AG04449 (cell line): ENCODE measurements at regions not wholly inside any gene's neighbourhood (a gene's known extent, or its start where the extent isn't known, plus 50 kb on each side); places are given as distances from the start of the nearest gene placed in this dataset.
"Not testable (repeated sequence)": the region's sequence is repeated elsewhere in the genome, so short reads cannot be mapped to it uniquely, and the experiment has no call there.

Experiments
- CTCF ChIA-PET: fragments of 350-600 bp; formaldehyde crosslinking; extraction: SDS; loops from one replicate; lab custom pipeline; 2021; ENCODE audit warnings: antibody characterized with exemption; lab: Yijun Ruan, JAX
- POLR2A ChIA-PET: fragments of 400-600, 350-600 bp; formaldehyde crosslinking; extraction: SDS; loops from one replicate; lab custom pipeline; 2020; ENCODE audit warnings: antibody characterized with exemption, inconsistent platforms; lab: Yijun Ruan, JAX
- DNase-seq: peaks from one replicate; pipeline ENCODE4 v3.0.0-alpha.2; 2010; ENCODE audit warnings: low read depth, low spot score
- H3K4me3 ChIP-seq: 2 replicates; pipeline ENCODE4 v1.5.1; 2011; ENCODE audit warnings: low read depth, mild to moderate bottlenecking, control low read depth, low read length
- TF ChIP-seq, protein P1 (sequence below): IDR thresholded peaks from one replicate; pipeline ENCODE4 v1.5.1; 2011; ENCODE audit warnings: mild to moderate bottlenecking, moderate library complexity, low read length, control low read depth, inconsistent platforms; ENCODE audit not compliant: insufficient read depth; ENCODE audit errors: missing control alignments

DNA sequence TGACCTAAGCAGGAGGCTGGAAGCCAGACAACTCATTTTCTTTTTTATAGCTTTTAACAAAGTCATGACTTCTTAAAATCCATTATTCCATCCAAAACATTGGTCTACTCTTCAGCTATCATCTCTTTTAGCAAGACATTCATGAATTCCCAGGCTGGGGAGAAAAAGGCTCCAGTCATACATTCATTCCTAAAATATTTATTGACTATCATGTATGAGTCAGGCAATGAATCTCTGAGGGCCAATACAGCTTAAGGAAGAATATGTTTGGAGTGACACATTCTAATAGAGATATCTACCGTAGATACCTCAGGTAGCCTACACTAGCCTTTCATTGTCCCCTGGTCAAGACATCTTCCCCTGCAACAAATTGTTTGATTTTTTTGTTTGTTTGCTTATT, 196.4 kb upstream of the NANOGP8 start:
- ChIA-PET CTCF (interaction anchor here (1.0 to 7.5 kb wide), 5 partner anchors 9 to 233 kb away, joined by 3 to 59 read pairs (median 3); no protein-coding TSS in a partner anchor), POLR2A (no interaction called here)
- TF ChIP-seq, protein P1, sequence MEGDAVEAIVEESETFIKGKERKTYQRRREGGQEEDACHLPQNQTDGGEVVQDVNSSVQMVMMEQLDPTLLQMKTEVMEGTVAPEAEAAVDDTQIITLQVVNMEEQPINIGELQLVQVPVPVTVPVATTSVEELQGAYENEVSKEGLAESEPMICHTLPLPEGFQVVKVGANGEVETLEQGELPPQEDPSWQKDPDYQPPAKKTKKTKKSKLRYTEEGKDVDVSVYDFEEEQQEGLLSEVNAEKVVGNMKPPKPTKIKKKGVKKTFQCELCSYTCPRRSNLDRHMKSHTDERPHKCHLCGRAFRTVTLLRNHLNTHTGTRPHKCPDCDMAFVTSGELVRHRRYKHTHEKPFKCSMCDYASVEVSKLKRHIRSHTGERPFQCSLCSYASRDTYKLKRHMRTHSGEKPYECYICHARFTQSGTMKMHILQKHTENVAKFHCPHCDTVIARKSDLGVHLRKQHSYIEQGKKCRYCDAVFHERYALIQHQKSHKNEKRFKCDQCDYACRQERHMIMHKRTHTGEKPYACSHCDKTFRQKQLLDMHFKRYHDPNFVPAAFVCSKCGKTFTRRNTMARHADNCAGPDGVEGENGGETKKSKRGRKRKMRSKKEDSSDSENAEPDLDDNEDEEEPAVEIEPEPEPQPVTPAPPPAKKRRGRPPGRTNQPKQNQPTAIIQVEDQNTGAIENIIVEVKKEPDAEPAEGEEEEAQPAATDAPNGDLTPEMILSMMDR, result no peak

GRCh38 chr15:35279811-35280210, 194.7 kb upstream of the NANOGP8 start:
- CTCF ChIA-PET, result interaction anchor here (1.1 to 7.5 kb wide), 4 partner anchors 9 to 201 kb away, joined by 4 to 59 read pairs (median 13); no protein-coding TSS in a partner anchor
- TF ChIP-seq, protein P1, result no peak
- DNase-seq, result no peak
- no peak overlapping the region for H3K4me3 ChIP-seq
- POLR2A ChIA-PET, result no interaction called here

More for the DNA sequence above, 196.4 kb upstream of the NANOGP8 start:
- no peak overlapping the region for H3K4me3 ChIP-seq
- DNase-seq, result no peak

GRCh38 chr15:35271371-35272043, 186.4 kb upstream of the NANOGP8 start:
- ChIA-PET POLR2A (no interaction called here), CTCF (interaction anchor here (0.7 to 1.1 kb wide), 3 partner anchors 9 to 173 kb away, joined by 3 to 4 read pairs (median 3); no protein-coding TSS in a partner anchor)
- DNase-seq, result no peak
- TF ChIP-seq, protein P1, result no peak
- H3K4me3 ChIP-seq, result no peak overlapping the region

DNA sequence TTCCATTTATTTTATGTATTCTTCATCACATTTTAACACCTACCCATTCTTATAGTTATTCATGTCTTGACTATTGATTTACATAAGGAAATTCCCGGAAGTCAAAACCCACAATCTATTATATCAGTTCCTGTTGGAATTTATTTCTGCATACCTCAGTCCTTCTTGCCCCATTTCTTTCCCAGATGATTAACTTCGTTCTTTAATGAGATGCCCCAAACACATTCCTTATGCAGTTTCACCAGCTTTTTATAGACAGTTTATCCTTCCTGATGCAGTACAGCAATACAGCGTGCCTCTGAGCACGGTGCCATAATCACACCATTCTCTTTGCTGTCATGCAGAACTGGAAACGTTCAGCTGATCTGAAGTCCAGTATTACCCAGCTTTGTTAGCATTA, 175.8 kb upstream of the NANOGP8 start:
- CTCF ChIA-PET, result no interaction called here
- DNase-seq, result no peak
- TF ChIP-seq, protein P1, result no peak
- POLR2A ChIA-PET, result no interaction called here
- H3K4me3 ChIP-seq, result no peak overlapping the region

GRCh38 chr15:35260274-35260673, 175.2 kb upstream of the NANOGP8 start:
- POLR2A ChIA-PET, DNase-seq, H3K4me3 ChIP-seq, CTCF ChIA-PET: not testable (repeated sequence)

GRCh38 chr15:35256551-35256950, 171.5 kb upstream of the NANOGP8 start:
- ChIA-PET POLR2A (no interaction called here), CTCF (no interaction called here)
- DNase-seq, result no peak
- no peak overlapping the region for H3K4me3 ChIP-seq
- TF ChIP-seq, protein P1, result no peak

DNA sequence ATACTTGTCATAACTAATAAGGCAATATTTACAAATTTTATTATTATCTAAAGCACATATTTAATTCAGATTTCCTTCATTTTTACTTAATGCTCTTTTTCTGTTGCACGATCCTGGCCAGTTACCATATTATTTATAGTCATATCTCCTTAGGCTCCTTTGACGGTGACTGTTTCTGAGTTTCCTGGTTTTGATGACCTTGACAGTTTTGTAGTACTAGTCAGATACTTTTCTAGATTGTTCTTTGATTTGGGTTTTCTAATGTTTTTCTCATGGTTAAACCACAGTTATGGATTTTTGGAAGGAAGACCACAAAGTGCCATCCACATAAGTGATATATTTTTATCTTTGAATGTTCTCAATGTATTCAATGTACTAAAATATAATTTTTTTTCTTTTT, 171.0 kb upstream of the NANOGP8 start:
- CTCF ChIA-PET, result no interaction called here
- TF ChIP-seq, protein P1, result no peak
- POLR2A ChIA-PET, result no interaction called here
- no peak for DNase-seq
- no peak overlapping the region for H3K4me3 ChIP-seq

DNA sequence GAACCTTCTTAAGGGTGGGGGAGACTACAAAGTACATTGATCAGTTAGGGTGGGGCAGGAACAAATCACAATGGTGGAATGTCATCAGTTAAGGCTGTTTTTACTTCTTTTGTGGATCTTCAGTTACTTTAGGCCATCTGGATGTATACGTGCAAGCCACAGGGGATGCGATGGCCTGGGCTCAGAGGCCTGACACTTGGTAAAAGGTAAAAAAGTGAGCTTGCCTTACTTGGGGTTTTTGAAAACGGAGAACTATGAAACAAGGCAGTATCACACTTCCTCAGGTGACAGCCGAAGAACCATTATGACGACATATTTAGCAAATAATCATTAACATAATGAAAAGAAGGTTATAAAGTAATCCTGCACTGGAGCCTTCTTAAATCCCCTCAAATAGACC, 169.8 kb upstream of the NANOGP8 start:
- DNase-seq, H3K4me3 ChIP-seq, CTCF ChIA-PET, POLR2A ChIA-PET: not testable (repeated sequence)
